SK-N-MC (cell line): ENCODE measurements at regions not wholly inside any gene's neighbourhood (a gene's known extent, or its start where the extent isn't known, plus 50 kb on each side); places are given as distances from the start of the nearest gene placed in this dataset.
"Not testable (repeated sequence)": the region's sequence is repeated elsewhere in the genome, so short reads cannot be mapped to it uniquely, and the experiment has no call there.

ENCODE experiments used
- EZH2 ChIP-seq: fragments of 200-600 bp; sonication (generic); IDR thresholded peaks from one replicate; pipeline ENCODE4 v1.6.1; 2017; ENCODE audit warnings: antibody characterized with exemption
- FOXP2 ChIP-seq: optimal IDR thresholded peaks from 2 replicates; pipeline ENCODE3; 2011; ENCODE audit warnings: mild to moderate bottlenecking, moderate library complexity; ENCODE audit not compliant: insufficient read depth; ENCODE audit errors: extremely low read length, control extremely low read depth
- POLR2AphosphoS5 ChIP-seq: IDR thresholded peaks from 2 replicates; pipeline ENCODE4 v1.6.1; 2012; ENCODE audit warnings: mild to moderate bottlenecking, low read depth, low read length, borderline replicate concordance

DNA sequence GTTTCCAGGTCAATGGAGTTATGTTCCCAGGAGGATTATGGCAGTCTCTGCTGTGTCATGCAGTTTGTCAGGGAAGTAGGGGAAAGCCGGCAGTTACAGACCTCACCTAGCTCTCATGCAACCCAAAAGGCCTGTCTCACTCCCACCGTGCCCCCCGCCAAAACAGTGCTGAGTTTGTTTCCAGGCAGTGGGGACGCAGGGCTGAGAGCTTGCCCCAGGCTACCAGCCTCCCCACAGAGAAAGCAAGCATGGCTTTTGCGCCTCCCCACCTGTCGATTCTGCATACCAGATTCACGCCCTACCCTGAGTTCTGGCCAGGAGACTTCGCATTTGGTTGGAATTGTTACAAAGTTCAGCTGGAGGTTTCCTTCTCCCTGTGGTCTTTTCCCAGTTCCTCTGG is 383.9 kb downstream of the PCDH11X start:
- not testable (repeated sequence) for TF ChIP-seq EZH2, POLR2AphosphoS5, FOXP2
